K562 (cell line): ENCODE measurements at regions not wholly inside any gene's neighbourhood (a gene's known extent, or its start where the extent isn't known, plus 50 kb on each side); places are given as distances from the start of the nearest gene placed in this dataset.

Experiments
- ATAC-seq: fragments of 200-7000 bp; cut with Tn5 transposase; 3 replicates; pipeline ENCODE4 v1.9.1; 2020; ENCODE audit warnings: moderate library complexity
- BruUV-seq: library from RNA; stranded (reverse); fragments of 400-500 nt; replicated peaks from 2 replicates; lab custom pipeline; 2021; lab: Mats Ljungman, UMichigan
- CTCF ChIA-PET: fragments of 300-600 bp; formaldehyde crosslinking; extraction: SDS; loops from one replicate; lab custom pipeline; 2021; ENCODE audit warnings: low intra/inter-chr PET ratio; lab: Yijun Ruan, JAX
- POLR2A ChIA-PET: fragments of 300-600, 350-650 bp; sonication (Branson Sonifier 250); formaldehyde crosslinking; extraction: SDS; loops from one replicate; lab custom pipeline; 2021; ENCODE audit warnings: antibody characterized with exemption, inconsistent platforms; lab: Yijun Ruan, JAX
- DNase-seq, 4 experiments: peaks; one replicate each; pipeline versions ENCODE4 v3.0.0 to v3.0.0-alpha.2; 2011 to 2018; ENCODE audit warnings: low spot score in 3 of 4, mixed read lengths in 3 of 4; ENCODE audit errors: extremely low read depth in 1 of 4
- FAIRE-seq: peaks from 2 replicates; lab custom pipeline; 2011; peaks lifted over from hg19 to GRCh38; lab: Jason Lieb, UNC
- H2AFZ ChIP-seq: 2 replicates; pipeline ENCODE4 v1.6.0; 2011; ENCODE audit warnings: low read depth, low read length, control low read depth, inconsistent platforms
- H3K27ac ChIP-seq: fragments of 200-600 bp; 3 replicates; pipeline ENCODE4 v1.8.0; 2011; ENCODE audit warnings: low read depth, mild to moderate bottlenecking, control low read depth, inconsistent platforms, low read length, moderate library complexity, mixed read lengths; ENCODE audit errors: extremely low read depth
- H3K27me3 ChIP-seq, 2 experiments: fragments of 300-600 bp in 1 of 2; 2 replicates in 1 of 2; 3 replicates in 1 of 2; pipeline versions ENCODE4 v1.6.0 to v1.8.0; 2011; ENCODE audit warnings: inconsistent platforms in 2 of 2, low read length in 2 of 2, mild to moderate bottlenecking in 1 of 2, mixed read lengths in 1 of 2, moderate library complexity in 1 of 2; ENCODE audit not compliant: control insufficient read depth in 2 of 2, insufficient read depth in 2 of 2
- H3K36me3 ChIP-seq: fragments of 300-600 bp; 3 replicates; pipeline ENCODE4 v1.8.0; 2011; ENCODE audit warnings: mild to moderate bottlenecking, low read length, inconsistent platforms; ENCODE audit not compliant: control insufficient read depth, insufficient read depth
- H3K4me1 ChIP-seq, 2 experiments: fragments of 200-600 bp in 1 of 2; replicated peaks in 1 of 2; 2 replicates in 1 of 2; 3 replicates in 1 of 2; pipeline versions ENCODE4 v1.5.1 to v1.8.0; 2011; ENCODE audit warnings: inconsistent platforms in 2 of 2, low read length in 2 of 2, mild to moderate bottlenecking in 1 of 2, mixed read lengths in 1 of 2, moderate library complexity in 1 of 2; ENCODE audit not compliant: control insufficient read depth in 2 of 2, insufficient read depth in 2 of 2
- H3K4me2 ChIP-seq: 2 replicates; pipeline ENCODE4 v1.6.1; 2011; ENCODE audit warnings: low read length, control low read depth, inconsistent platforms, mixed read lengths; ENCODE audit not compliant: insufficient read depth
- H3K4me3 ChIP-seq: fragments of 200-600 bp; sonication (generic), shearing (Covaris generic); 2 replicates; pipeline ENCODE4 v1.5.1; 2016; ENCODE audit warnings: control low read depth, inconsistent platforms
- H3K79me2 ChIP-seq: fragments of 200-600 bp; 3 replicates; pipeline ENCODE4 v1.8.0; 2011; ENCODE audit warnings: low read length, inconsistent platforms; ENCODE audit not compliant: control insufficient read depth, insufficient read depth
- H3K9ac ChIP-seq, 2 experiments: 2 replicates each; pipeline versions ENCODE4 v1.6.0 to v1.6.1; 2011; ENCODE audit warnings: low read depth in 2 of 2, low read length in 2 of 2, control low read depth in 1 of 2, inconsistent platforms in 1 of 2, mild to moderate bottlenecking in 1 of 2, mixed read lengths in 1 of 2; ENCODE audit not compliant: insufficient read depth in 1 of 2
- H3K9me1 ChIP-seq: one replicate; pipeline ENCODE4 v1.6.0; 2011; ENCODE audit warnings: inconsistent platforms, mild to moderate bottlenecking, low read length, moderate library complexity; ENCODE audit not compliant: control insufficient read depth, insufficient read depth
- H3K9me3 ChIP-seq: replicated peaks from 2 replicates; pipeline ENCODE4 v1.5.1; 2011; ENCODE audit warnings: low read depth, low read length, inconsistent platforms; ENCODE audit not compliant: control insufficient read depth, insufficient read depth
- H4K20me1 ChIP-seq: replicated peaks from 2 replicates; pipeline ENCODE4 v1.6.1; 2011; ENCODE audit warnings: low read length, inconsistent platforms, mixed read lengths; ENCODE audit not compliant: control insufficient read depth, insufficient read depth
- E4F1 ChIP-seq: fragments of 250-450 bp; sonication (Bioruptor Pico); IDR thresholded peaks from 2 replicates; pipeline ENCODE4 v1.5.0; 2021; ENCODE audit warnings: mild to moderate bottlenecking, borderline replicate concordance
- FOXA3 ChIP-seq, 2 experiments: fragments of 450-650 bp in 1 of 2; sonication (generic) in 1 of 2; formaldehyde crosslinking; IDR thresholded peaks in 1 of 2; conservative IDR thresholded peaks in 1 of 2; 2 replicates each; pipeline versions ENCODE4 v1.4.0 to v1.8.0; 2020 to 2022; ENCODE audit warnings: mild to moderate bottlenecking in 2 of 2, missing genetic modification reagents in 1 of 2
- HDAC8 ChIP-seq: fragments of 450-650 bp; IDR thresholded peaks from 2 replicates; pipeline ENCODE4 v1.6.1; 2016; ENCODE audit warnings: mild to moderate bottlenecking, missing genetic modification characterization, moderate library complexity, missing compliant biosample characterization
- JUNB ChIP-seq: fragments of 450-650 bp; formaldehyde crosslinking; conservative IDR thresholded peaks from 2 replicates; pipeline ENCODE4 v1.4.0; 2020; ENCODE audit warnings: mild to moderate bottlenecking
- MAZ ChIP-seq, 2 experiments: fragments of 450-650 bp in 1 of 2; sonication (generic) in 1 of 2; formaldehyde crosslinking; IDR thresholded peaks in 1 of 2; conservative IDR thresholded peaks in 1 of 2; 2 replicates each; pipeline versions ENCODE4 v1.4.0 to v1.5.0; 2020; ENCODE audit warnings: mild to moderate bottlenecking in 1 of 2, missing genetic modification reagents in 1 of 2
- NFXL1 ChIP-seq: fragments of 450-650 bp; formaldehyde crosslinking; IDR thresholded peaks from 2 replicates; pipeline ENCODE4 v1.4.0; 2021; ENCODE audit warnings: mild to moderate bottlenecking
- RBM22 ChIP-seq: fragments of 200-400 bp; formaldehyde crosslinking; IDR thresholded peaks from 2 replicates; pipeline ENCODE4 v1.6.1; 2018; ENCODE audit warnings: low read length, low read depth; ENCODE audit not compliant: poor library complexity, severe bottlenecking
- SRSF9 ChIP-seq: fragments of 200-400 bp; formaldehyde crosslinking; IDR thresholded peaks from 2 replicates; pipeline ENCODE4 v1.6.1; 2017; ENCODE audit warnings: low read depth, low read length, borderline replicate concordance
- TAF7 ChIP-seq: fragments of 450-650 bp; IDR thresholded peaks from 2 replicates; pipeline ENCODE4 v1.6.1; 2016; ENCODE audit warnings: missing genetic modification characterization, missing compliant biosample characterization
- TCF7L2 ChIP-seq: fragments of 150-350 bp; IDR thresholded peaks from 2 replicates; pipeline ENCODE4 v1.6.1; 2016; ENCODE audit warnings: low read depth, mild to moderate bottlenecking, low read length, moderate library complexity
- ZBTB1 ChIP-seq: sonication (generic); formaldehyde crosslinking; IDR thresholded peaks from 2 replicates; pipeline ENCODE4 v1.8.1; 2023; ENCODE audit warnings: missing genetic modification reagents, low read depth, mild to moderate bottlenecking, borderline replicate concordance
- ZNF324 ChIP-seq: fragments of 250-450 bp; sonication (Bioruptor Pico); IDR thresholded peaks from 2 replicates; pipeline ENCODE4 v1.4.0; 2020; ENCODE audit warnings: mild to moderate bottlenecking
- ZNF830 ChIP-seq: fragments of 250-450 bp; sonication (Bioruptor Pico); IDR thresholded peaks from 2 replicates; pipeline ENCODE4 v1.5.0; 2021; ENCODE audit warnings: mild to moderate bottlenecking
- WGBS: fragments of 100-300 bp; shearing (Covaris generic); methylation state at CpG from one replicate; pipeline ENCODE4 v1.1.6; 2016; ENCODE audit warnings: low coverage, mixed read lengths; ENCODE audit not compliant: insufficient coverage; ENCODE audit errors: missing lambda C conversion rate; 5-methylcytosine and 5-hydroxymethylcytosine counted together
- in situ Hi-C: fragments of 300-500 bp; cut with MboI; formaldehyde crosslinking; loops from 4 replicates; pipeline ENCODE4 v1.15.0; 2018; ENCODE audit warnings: inconsistent platforms, mixed read lengths
- intact Hi-C: fragments of 100-400 bp; cut with micrococcal nuclease; formaldehyde crosslinking; loops from 2 replicates; pipeline ENCODE4 v1.14.2; 2022

- H3K4me2 ChIP-seq = no peak overlapping the region
- no peaks in the 10 kb centered on the region for H3K9me1 ChIP-seq
- ATAC-seq (no peak), FAIRE-seq (no peak), DNase-seq (no peak)
- H3K9me3 ChIP-seq = no peaks in the 10 kb centered on the region
- in situ Hi-C loops = no loop called here
- no peaks in the 10 kb centered on the region for H3K36me3 ChIP-seq
- ChIA-PET CTCF (no interaction called here), POLR2A (no interaction called here)
- no peak overlapping the region for H2AFZ ChIP-seq
- no peak overlapping the region for H3K27ac ChIP-seq
- H3K79me2 ChIP-seq = no peaks in the 10 kb centered on the region
- no peaks in the 10 kb centered on the region for H3K27me3 ChIP-seq
- intact Hi-C loops = no loop called here
- no peak overlapping the region for H3K9ac ChIP-seq
- no peaks in the 10 kb centered on the region for H4K20me1 ChIP-seq
- 0% methylated on average over 2 of the region's 2 CpGs for WGBS
- no TSS peak for BruUV-seq
- no peak overlapping the region for H3K4me3 ChIP-seq
- no peaks in the 10 kb centered on the region for H3K4me1 ChIP-seq
- TF ChIP-seq MAZ (CRISPR knock-in tag; conservative IDR thresholded peaks at IDR 0.05 in 1 of 2, IDR thresholded peaks at IDR 0.05 in 1 of 2) (no peak), E4F1 (CRISPR knock-in tag) (no peak), RBM22 (no peak), TAF7 (tag) (no peak), ZNF324 (CRISPR knock-in tag) (no peak), HDAC8 (tag) (no peak), JUNB (CRISPR knock-in tag) (no peak), ZBTB1 (CRISPR knock-in tag) (no peak), FOXA3 (CRISPR knock-in tag; conservative IDR thresholded peaks at IDR 0.05 in 1 of 2, IDR thresholded peaks at IDR 0.05 in 1 of 2) (no peak), TCF7L2 (no peak), SRSF9 (no peak), NFXL1 (CRISPR knock-in tag) (no peak), ZNF830 (no peak)
Measured at GRCh38 chr3:115553796-115554486, 69.4 kb upstream of the GAP43 start.
